Astrocyte of the cerebellum (primary cell): ENCODE measurements at regions not wholly inside any gene's neighbourhood (a gene's known extent, or its start where the extent isn't known, plus 50 kb on each side); places are given as distances from the start of the nearest gene placed in this dataset.

ENCODE experiments used
- DNase-seq: peaks from one replicate; pipeline ENCODE4 v3.0.0-alpha.2; 2011; ENCODE audit warnings: low read depth
- H3K4me3 ChIP-seq: 2 replicates; pipeline ENCODE4 v1.5.1; 2011; ENCODE audit warnings: mild to moderate bottlenecking, low read depth, low read length, moderate library complexity
- CTCF ChIP-seq: IDR thresholded peaks from 2 replicates; pipeline ENCODE4 v1.5.1; 2012; ENCODE audit warnings: low read length, low read depth, moderate library complexity, mild to moderate bottlenecking; ENCODE audit errors: missing control alignments
- in situ Hi-C: cut with HindIII; loops from 2 replicates; pipeline ENCODE4 v1.10.0; 2017; ENCODE audit warnings: low sequenced_read_pairs

GRCh38 chr2:66895206-66895605, 460.3 kb downstream of the MEIS1 start:
- in situ Hi-C loops = no loop called here
- H3K4me3 ChIP-seq = no peak overlapping the region
- TF ChIP-seq CTCF = no peak
- DNase-seq = no peak

- no peak overlapping the region for H3K4me3 ChIP-seq
- DNase-seq = no peak
- TF ChIP-seq CTCF = no peak
- in situ Hi-C loops = no loop called here
Observed at GRCh38 chr2:66896131-66896530, 461.2 kb downstream of the MEIS1 start.

- no peak for TF ChIP-seq CTCF
- in situ Hi-C loops = no loop called here
- H3K4me3 ChIP-seq = no peak overlapping the region
- no peak for DNase-seq
Observed at GRCh38 chr2:66897181-66897580, 462.3 kb downstream of the MEIS1 start.

- in situ Hi-C loops = no loop called here
- TF ChIP-seq CTCF = no peak
- no peak for DNase-seq
- H3K4me3 ChIP-seq = no peak overlapping the region
Observed at GRCh38 chr2:66897691-66898150, 462.8 kb downstream of the MEIS1 start.

- in situ Hi-C loops = no loop called here
- H3K4me3 ChIP-seq = no peak overlapping the region
- TF ChIP-seq CTCF = no peak
- DNase-seq = no peak
Observed at GRCh38 chr2:66899109-66899508, 464.2 kb downstream of the MEIS1 start.

GRCh38 chr2:66899648-66900047, 464.7 kb downstream of the MEIS1 start:
- no peak overlapping the region for H3K4me3 ChIP-seq
- no peak for DNase-seq
- TF ChIP-seq CTCF = no peak
- in situ Hi-C loops = no loop called here

- no peak overlapping the region for H3K4me3 ChIP-seq
- in situ Hi-C loops = no loop called here
- TF ChIP-seq CTCF = no peak
Observed at GRCh38 chr2:66901344-66901743, 466.4 kb downstream of the MEIS1 start.

More at GRCh38 chr2:66901344-66901743, 466.4 kb downstream of the MEIS1 start:
- DNase-seq = peak; percentile 24
